NT2/D1 (cell line): ENCODE measurements at regions not wholly inside any gene's neighbourhood (a gene's known extent, or its start where the extent isn't known, plus 50 kb on each side); places are given as distances from the start of the nearest gene placed in this dataset.

Experiments used
- YY1 ChIP-seq: IDR thresholded peaks from 2 replicates; pipeline ENCODE4 v1.6.1; 2011; ENCODE audit not compliant: insufficient read length, insufficient read depth
- ZNF274 ChIP-seq: IDR thresholded peaks from 2 replicates; pipeline ENCODE4 v1.6.1; 2011; ENCODE audit warnings: mild to moderate bottlenecking, low read depth, low read length

DNA sequence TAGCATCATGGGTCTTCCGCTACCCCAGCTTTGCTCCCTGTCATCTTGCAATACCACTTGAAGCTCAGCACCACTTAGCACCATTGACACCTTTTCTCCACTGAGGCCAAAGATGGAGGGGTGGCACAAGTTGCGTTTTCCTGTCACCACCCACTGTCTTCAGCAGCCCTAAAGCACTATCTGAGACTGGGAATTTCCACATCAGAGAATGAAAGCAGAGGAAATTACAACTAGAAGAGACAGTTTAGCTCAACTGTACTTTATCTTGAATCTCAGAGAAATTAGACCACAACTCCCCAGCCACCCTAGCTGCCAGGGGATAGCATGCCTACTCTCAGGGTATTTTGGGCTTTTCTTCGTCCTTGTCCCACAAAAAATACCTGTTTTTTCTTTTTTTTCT lies 111.0 kb downstream of the DDIT4L start:
- no peak for TF ChIP-seq ZNF274
- no peak for TF ChIP-seq YY1
